ENCODE measurements at regions not wholly inside any gene's neighbourhood (a gene's known extent, or its start where the extent isn't known, plus 50 kb on each side); places are given as distances from the start of the nearest gene placed in this dataset.

DNA sequence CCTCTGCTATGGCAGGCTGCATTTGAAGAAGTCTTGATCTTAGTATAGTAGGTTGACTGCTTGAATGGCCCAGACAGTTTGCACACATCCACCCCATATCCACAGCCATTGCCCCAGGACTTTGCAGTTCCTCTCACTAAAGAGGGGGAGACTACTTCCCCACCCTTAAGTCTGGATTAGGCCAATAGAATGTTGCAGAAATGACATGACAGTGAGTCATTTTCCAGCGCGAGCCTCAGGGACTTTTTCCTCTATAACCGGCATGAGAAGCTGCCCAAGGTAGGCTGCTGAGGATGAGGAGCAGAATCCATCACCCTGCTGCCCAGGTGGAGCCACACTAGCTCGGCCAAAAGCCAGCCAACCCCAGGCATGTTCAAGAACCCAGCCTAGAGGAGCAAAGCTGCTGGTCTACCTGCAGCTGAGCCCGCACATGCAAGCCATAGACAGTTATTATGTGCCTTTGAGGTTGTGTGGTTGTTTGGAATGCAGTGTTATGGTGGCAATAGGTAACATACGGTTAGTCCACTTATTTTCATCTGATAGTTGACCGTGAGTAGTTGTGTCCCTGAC lies 113.9 kb downstream of the TLE3 start:
- no peak for TF ChIP-seq POLR2A (IDR thresholded peaks at IDR 0.05)
- TF ChIP-seq, protein P1, sequence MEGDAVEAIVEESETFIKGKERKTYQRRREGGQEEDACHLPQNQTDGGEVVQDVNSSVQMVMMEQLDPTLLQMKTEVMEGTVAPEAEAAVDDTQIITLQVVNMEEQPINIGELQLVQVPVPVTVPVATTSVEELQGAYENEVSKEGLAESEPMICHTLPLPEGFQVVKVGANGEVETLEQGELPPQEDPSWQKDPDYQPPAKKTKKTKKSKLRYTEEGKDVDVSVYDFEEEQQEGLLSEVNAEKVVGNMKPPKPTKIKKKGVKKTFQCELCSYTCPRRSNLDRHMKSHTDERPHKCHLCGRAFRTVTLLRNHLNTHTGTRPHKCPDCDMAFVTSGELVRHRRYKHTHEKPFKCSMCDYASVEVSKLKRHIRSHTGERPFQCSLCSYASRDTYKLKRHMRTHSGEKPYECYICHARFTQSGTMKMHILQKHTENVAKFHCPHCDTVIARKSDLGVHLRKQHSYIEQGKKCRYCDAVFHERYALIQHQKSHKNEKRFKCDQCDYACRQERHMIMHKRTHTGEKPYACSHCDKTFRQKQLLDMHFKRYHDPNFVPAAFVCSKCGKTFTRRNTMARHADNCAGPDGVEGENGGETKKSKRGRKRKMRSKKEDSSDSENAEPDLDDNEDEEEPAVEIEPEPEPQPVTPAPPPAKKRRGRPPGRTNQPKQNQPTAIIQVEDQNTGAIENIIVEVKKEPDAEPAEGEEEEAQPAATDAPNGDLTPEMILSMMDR (IDR thresholded peaks at IDR 0.05) = no peak

All from sigmoid colon (tissue), 3 donors.